GM19455 (cell line): ENCODE measurements at regions not wholly inside any gene's neighbourhood (a gene's known extent, or its start where the extent isn't known, plus 50 kb on each side); places are given as distances from the start of the nearest gene placed in this dataset.
"Not testable (repeated sequence)": the region's sequence is repeated elsewhere in the genome, so short reads cannot be mapped to it uniquely, and the experiment has no call there.

ENCODE experiments used
- ATAC-seq: cut with Tn5 transposase; IDR thresholded peaks from one replicate; pipeline ENCODE4 v1.9.1; 2021; ENCODE audit not compliant: unreplicated experiment

DNA sequence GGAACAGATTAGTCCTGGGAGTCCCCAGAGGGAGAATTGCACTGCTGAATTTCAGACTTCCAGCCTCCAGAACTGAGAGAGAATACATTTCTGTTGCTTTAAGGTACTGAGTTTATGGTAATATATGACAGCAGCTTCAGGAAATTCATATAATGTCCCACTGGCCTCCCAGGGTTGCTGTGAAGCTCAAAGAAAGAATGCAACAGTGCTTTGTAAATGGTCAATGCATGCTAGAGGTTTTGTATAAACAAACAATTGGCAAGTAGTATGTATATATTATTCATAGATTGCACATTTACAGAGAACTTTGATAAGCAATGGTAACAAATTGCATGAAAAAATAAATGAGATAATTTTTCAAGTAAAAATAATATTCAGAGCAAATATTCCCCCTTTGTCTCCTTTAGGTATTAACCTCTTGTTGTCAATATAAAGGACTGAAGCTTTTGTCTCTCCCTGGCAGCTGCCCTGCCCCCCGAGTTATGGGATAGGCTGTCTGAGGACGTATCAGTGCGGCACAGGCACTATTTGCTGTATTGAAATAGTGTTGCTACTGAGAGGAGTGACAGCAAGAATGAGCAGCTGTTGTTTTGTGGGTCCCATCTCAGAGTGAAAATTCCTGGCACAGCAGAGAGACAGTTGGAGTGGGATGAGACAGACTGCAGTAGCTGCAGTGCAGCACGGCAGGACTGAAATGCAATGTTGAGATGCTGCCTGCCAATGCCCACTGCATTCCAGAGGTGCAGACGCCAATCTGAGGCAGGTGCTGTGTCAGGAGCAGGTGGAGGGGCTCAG lies 194.2 kb upstream of the GLRA1 start:
- ATAC-seq, result no peak

DNA sequence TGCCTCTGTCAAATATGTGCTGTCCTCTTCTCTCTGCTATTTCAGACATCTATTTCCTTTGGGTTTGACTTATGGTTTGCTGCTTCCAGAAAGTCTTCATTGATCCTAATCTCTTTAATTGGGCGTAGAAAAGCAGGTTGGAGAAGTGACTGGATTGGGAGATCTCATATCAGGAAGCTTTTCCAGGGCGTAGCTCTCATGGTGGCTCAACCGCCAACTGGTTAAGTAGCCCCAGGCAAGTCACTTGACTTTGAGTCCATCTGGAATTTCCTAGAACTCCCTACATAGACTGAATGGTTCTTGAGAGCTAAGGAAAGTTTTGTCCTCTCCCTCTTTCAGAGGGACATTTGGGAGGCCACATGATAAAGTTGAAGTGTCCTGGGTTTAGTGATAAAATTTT lies 192.3 kb upstream of the GLRA1 start:
- ATAC-seq, result no peak

DNA sequence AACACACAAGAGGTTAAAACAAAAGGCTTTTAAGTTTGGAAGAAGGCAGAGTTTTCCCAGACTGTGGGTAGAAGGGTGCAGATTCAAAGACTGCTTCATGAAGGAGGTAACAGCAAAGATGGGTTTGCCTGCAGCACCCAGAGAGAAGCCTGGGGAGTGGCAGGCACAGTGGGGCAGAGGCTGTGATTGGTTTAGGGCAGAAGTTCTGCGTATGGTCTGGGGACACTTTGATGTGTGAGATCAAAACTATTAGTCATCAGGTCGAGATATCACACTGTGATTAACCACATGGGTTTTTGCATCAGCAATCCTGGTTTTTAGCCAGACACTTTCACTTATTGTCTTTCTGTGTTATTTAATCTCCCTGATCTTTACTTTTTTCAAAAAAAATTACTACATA lies 188.8 kb upstream of the GLRA1 start:
- no peak for ATAC-seq

DNA sequence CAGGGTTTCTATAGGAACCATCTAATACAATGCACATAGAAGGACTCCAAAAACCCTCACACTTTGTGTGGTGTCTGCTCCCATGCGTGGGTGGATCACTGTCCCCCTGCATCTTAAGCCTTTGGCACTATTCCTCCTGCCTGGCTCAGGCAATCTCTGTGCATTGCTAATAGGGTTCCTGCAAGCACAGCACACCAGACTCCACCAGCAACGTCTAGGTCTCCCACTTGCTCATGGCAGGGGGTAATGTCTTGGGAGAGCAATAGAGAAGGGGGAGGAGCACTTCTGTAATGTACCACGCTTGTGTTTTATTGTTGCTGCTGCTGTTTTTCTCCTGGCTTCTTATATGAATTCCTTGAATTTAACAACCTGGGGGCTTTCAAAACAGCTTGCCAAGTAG lies 182.6 kb upstream of the GLRA1 start:
- no peak for ATAC-seq

DNA sequence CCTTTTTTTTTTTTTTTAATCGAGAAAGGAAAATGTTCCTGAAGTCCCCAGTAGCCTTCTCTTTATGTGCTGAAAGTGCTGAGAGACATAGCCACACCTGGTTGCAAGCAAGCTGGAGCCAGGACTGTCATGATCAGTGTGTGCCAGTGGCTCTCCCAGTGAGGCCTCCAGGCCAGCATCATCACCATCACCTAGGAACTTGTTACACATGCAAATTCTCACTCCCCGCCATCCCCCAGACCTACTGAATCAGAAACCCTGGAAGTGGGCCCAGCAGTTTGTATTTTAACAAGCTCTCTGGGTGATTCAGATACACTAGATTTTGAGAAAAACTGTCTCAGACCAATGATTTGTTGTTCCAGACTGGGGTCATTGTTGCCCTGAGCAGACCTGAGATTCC lies 181.9 kb upstream of the GLRA1 start:
- ATAC-seq, result no peak

DNA sequence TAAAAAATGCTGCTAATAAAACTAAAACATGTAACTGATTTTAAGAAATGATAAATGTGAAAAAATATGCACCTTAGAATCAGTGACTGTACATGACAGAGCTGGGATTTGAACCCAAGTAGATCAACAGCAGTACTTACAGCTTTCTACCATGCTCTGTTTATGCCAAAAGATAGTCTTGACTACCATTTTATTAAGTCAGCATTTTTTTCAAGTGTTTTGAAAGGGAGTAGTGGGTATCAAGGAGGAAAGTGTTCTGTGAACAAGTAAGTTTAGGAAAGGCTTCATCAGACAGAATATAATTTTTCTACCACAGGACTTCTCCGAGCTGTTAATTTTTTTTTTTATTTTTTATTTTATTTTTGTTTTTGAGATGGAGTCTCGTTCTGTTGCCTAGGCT lies 180.4 kb upstream of the GLRA1 start:
- no peak for ATAC-seq

DNA sequence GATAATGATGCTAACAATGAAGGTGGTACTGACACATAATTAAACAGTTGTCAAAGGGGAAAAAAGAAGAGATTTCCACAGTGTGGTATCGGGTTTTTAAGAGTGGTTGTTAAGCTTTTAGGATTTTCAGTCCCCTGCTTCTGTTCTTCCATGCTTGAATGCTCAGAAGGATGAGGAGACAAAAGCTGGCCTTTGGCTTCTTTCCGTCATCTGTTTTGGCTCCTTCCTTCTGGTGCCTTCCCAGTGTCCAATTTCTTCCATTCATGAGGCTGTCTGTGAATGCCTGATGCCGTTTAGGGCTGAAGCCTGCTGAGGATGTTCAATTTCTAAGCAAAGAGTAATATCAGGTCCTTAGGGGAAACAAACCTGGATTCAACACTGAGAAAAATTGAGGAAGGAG lies 179.6 kb upstream of the GLRA1 start:
- no peak for ATAC-seq

DNA sequence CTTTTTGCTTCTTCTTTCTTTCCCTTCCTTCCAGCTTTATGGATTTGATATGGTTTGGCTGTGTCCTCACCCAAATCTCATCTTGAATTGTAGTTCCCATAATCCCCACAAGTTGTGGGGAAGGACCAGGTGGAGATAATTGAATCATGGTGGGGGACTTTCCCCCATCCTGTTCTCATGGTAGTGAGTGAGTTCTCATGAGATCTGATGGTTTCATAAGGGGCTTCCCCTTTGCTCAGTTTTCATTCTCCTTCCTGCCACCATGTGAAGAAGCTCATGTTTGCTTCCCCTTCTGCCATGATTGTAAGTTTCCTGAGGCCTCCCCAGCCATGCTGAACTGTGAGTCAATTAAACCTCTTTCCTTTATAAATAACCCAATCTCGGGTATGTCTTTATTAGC lies 178.3 kb upstream of the GLRA1 start:
- not testable (repeated sequence) for ATAC-seq

DNA sequence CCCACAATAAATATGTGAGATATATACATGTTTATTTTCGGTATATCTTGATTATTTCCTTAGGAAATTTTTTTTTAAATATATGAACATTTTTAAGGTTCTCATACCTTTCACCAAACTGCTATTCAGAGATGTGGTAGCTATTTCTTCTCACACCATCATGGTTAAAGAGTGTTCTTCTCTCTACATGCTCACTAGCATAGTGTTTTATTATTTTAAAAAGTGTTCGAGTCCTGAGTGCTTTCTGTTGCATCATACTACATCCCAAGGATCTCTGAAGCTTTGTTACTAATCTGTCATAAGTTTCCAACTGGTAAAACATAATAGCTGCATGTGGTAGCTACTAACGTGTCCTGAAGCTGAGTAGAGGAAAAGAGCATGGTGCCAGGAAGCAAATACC lies 177.4 kb upstream of the GLRA1 start:
- no peak for ATAC-seq

DNA sequence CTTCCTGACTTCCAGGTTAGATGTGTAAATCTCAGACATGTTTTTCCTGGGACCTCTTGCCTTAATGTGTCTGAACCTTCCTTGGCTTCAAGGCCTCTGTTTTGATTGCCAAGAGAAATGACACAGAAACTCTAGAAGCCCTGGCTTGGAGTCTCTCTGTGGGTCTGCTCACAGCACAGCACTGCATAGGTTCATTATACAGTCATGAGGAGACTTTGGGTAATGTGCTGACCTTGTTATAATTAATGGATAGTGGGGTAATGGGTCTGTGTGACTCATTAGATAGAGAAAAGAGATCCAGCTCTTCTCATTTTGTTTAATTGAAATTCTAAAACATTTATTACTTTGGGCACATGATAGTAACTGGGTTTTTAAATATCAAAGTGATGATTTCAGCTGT lies 175.8 kb upstream of the GLRA1 start:
- no peak for ATAC-seq

DNA sequence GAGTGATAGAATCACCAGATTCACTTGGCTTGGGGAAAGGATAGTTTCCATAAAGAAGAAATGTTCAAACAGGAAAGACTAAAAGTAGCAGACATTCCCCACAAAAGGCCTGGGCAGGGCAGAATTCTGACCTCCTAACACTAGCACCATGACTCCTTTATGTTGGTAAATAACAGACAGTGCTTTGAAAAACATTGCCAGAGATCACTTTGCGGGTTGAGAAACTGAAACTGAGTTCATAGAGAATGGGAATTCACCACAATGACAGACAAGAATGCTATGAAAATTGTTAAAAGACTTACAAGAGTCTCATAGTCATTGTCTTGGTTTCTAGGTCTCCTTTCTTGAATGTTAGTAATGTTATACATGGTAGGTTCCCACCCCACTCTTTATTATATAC lies 172.5 kb upstream of the GLRA1 start:
- no peak for ATAC-seq

DNA sequence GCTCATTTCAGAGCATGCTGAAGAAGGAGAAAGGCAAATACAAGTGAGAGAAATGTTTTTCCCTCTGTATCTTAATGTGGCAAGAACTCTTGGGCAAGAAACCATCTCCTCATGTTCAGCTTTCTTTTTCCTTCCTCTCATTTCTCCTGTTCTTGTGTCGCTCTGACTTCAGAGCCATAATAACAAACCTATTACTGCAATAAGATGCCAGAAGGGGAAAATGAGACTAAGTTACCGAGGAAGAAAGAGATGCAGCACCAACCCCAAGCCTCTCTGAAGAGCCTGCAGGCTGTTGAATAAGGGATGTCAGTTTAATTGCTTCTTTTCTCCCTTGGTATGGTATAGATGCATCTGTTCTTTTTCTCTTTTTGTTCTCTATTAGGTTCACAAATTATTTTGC lies 170.1 kb upstream of the GLRA1 start:
- ATAC-seq, result no peak

DNA sequence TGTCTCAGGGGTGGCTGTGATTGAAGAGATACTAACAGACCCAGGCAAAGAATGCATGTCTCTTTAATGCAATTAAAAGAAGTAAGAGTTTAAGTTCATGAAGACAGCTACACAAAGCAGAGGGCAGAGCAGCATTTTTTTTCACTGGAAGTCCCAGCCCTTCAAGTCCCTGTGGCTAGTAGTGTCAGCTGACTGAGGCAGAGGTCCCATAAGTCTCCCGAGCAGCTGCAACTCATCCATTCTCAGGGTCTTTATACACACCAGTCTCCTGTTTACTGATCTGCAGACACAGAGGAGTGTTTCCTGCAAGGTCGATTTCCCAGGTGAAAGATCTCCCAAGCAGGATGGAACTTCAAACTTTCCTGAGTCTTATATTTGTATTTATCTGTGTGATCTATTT lies 169.4 kb upstream of the GLRA1 start:
- ATAC-seq, result no peak

DNA sequence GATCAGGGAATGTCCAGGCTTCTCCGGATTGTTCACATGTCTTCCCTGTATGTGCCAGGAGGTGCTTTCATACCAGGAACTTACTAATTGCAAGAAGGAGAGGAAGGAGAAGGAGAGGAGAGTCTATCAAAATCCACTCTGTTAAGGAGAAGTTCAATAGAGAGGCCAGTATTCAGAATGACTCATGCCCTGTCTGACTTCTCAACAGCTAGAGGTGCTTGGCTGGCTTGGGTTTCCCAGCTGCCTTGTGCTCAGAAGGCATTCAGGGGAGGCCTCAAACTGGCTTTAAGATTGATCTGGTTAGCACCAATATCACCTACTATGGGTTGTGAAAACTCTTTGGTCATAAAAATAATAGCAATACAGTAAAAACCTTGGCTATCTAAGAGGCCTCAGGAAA lies 167.9 kb upstream of the GLRA1 start:
- no peak for ATAC-seq

DNA sequence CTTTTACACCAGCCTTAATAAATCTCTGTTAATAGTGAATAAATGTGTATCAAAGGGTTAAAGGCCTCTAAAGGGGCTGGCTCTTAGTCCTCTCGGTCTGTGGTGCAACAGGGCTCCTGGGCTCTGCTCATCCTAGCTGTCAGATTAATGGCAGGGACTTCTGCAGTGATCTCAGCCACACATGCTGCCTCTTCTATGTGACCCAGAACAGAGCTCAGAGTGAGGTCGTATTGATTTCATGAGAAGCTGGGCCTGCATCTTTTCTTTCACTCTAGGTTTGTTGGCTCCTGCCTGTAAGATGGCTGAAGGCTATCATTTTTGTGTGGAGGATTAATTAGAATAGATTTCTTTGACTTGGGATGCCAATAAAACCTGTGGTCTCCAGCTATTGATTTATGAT lies 165.0 kb upstream of the GLRA1 start:
- ATAC-seq, result no peak

DNA sequence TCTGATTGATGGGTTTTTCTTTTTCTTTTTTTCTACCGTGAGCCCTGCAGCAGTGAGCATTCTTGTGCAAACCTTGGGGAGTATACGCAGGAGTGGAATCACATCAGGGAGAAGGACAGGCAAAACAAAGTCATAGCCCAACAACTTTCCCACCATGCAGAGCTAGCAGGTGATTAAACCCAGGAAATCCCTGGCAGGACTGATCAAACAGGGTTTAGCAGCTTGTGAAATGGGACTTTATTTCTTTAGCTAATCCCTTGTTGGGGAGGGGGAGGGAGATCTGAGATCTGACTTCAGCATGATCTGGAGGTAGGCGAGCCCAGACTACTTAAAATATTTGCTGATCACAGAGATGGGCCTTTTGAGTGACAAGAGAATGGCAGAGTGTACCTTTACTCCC lies 162.0 kb upstream of the GLRA1 start:
- ATAC-seq, result no peak

DNA sequence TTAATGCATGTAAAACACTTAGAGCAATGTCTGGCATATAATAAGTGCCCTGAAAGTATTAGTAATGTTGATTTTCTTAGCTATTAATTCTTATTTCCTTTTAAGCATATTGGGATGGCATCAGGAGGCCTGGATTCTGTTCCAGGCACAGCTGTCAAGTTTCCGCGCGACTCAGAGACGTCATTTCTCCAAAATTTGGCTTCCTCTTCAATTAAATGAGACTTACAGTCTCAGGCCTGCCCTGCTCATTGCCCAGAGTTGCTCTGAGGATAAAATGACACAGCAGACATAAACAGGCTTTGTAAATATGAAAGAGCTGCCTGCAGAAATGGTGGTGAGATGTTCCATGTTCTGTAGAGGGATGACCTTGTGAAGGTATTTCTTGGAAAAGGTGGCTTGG lies 159.8 kb upstream of the GLRA1 start:
- ATAC-seq, result no peak

DNA sequence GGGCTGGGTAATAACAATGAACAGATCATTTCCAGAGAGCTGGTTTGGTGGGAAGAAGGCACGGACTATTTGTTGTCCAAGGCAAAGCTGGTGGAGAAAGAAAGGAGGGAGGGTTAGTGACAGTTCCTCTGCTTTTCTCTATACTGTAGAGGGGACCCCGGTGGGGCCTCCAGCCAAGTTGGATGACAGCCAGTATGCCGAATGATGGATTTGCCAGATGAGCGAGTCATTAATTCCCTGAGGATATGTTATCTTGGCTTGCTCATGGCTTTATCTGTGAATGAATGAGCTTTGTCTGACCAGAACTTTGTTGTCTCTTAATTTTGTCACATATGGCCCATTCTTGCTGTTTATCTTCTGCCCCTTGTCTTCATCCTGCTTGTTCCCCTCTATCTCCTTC lies 158.6 kb upstream of the GLRA1 start:
- no peak for ATAC-seq

DNA sequence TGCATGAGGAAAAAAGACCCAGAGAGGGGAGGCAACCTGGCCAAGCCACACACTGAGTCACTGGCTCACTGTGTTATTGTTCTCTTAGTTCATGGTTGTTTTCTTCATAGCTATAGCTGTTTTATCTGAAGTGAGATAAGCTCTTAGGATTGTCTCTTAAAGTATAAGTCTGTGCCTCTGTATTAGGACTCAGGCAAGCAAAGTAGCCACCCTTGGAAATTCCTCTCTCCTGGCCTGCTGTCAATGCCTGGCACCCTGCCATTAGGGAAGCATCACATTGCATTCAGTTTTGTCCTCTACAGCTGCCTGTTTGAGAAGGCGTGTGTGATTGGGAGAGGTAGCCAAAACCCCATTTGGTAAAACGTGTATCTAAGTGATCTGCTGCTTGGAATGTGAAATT lies 147.4 kb upstream of the GLRA1 start:
- no peak for ATAC-seq

DNA sequence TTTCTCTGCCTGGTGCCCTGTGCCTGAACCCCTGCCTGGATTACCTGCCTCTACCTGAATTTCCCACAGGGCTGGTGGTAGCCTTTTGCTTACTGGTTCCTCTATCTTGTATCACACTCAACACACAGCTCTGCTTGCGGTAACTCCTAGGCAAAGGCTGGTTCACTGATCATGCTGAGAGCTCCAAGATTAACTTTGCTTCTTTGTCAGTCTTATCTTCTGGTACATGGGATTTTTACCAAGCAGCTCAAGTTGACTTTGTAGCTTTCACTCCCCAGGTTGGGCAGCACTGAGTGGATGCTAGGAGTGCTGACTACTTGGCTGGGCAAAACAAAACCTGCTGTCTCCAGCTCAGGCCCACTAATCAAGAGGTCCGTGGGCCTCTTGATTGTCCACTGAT lies 145.9 kb upstream of the GLRA1 start:
- no peak for ATAC-seq

DNA sequence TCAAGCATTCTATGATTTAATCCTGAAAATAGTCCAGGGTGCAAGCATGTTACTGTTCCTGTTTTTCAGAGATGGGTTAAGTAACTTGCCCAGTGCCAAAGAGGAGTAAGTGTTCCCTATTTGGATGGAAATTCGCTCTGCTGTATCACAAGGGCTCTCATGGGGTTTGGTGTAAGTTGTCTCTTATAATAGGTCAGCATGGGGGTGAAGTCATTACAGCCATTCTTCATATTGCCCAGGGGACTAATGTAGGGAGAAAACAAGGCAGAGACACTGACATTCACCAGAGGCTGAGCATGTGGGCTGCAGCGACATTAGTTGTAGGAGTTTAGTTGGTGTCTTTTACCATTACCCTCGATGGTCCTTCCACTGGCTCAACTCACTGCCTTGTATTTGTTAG lies 142.1 kb upstream of the GLRA1 start:
- no peak for ATAC-seq

DNA sequence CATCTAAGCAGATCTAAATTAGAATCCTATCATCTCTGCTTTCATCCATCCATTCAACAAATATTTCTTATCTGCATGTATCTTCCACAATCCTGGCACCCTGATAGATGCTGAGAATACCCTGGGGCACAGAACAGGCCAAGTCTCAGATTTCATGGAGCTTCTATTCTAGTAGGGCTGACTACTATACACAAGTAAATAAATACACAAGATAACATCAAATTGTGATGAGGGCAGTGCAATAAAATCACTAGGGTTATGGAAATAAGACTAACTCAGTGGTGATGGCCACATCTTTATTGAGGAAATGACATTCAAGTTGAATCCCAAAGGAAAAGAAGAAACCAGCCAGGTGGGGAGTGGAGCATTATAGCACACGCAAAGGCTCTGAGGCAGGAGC lies 138.4 kb upstream of the GLRA1 start:
- no peak for ATAC-seq

DNA sequence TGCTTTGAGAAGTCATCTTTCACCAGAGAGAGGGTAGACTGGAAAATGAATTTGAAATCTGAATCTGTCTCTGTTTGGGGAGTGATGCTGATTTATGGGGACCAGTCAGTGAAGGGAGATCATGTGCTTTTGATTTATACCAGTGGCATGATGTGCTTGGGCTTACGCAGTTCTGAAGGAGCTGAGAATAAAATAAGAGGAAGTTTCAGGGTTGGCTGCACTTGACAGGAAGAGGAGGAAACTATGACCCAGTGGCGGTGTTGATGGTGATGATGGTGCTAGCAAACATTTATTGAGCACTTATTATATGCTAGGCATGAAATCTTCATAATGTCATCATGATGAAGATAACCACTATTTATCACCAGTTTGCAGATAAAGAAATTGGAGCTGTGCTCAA lies 136.4 kb upstream of the GLRA1 start:
- no peak for ATAC-seq

DNA sequence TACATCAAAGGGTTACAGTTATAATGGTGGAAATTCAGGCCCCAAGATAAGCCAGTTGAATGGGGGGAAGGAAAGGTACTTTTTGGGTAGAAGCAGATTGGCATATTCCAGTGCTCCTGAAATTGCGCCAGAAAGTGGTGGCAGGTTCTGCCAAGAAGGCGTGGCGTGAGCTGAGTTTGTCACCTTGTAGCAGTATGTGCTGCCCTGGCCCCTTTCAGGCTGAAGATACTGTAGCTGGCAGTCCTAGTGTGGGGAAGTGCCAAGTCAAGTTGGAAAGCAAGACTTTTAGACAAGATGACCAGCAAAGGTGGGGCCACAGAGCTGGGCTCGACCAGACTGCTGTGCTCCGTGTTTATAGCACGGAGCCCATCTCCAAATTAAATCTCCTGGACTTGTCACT lies 133.6 kb upstream of the GLRA1 start:
- no peak for ATAC-seq
